ENCODE measurements at regions not wholly inside any gene's neighbourhood (a gene's known extent, or its start where the extent isn't known, plus 50 kb on each side); places are given as distances from the start of the nearest gene placed in this dataset.

GRCh38 chr16:22969567-22969966, 155.6 kb downstream of the HS3ST2 start:
- TF ChIP-seq CTCF (IDR thresholded peaks at IDR 0.05) (no peak), EZH2 (IDR thresholded peaks at IDR 0.05; ENCODE audit: borderline replicate concordance, insufficient read depth, low read depth, low read length, poor library complexity, severe bottlenecking) (no peak)
